DOHH2 (cell line): ENCODE measurements at regions not wholly inside any gene's neighbourhood (a gene's known extent, or its start where the extent isn't known, plus 50 kb on each side); places are given as distances from the start of the nearest gene placed in this dataset.

ENCODE experiments used
- H3F3A ChIP-seq: fragments of 200-600 bp; sonication (generic), shearing (Covaris generic); 2 replicates; pipeline ENCODE4 v1.6.0; 2016; ENCODE audit warnings: antibody characterized with exemption, mild to moderate bottlenecking; ENCODE audit not compliant: control insufficient read depth, insufficient read depth
- H3K27ac ChIP-seq: fragments of 200-600 bp; sonication (generic); 2 replicates; pipeline ENCODE4 v1.5.1; 2014; ENCODE audit warnings: low read depth, mild to moderate bottlenecking, low read length, moderate library complexity
- H3K27me3 ChIP-seq: fragments of 200-600 bp; sonication (generic); 2 replicates; pipeline ENCODE4 v1.6.1; 2014; ENCODE audit warnings: mild to moderate bottlenecking, low read length, mixed read lengths; ENCODE audit not compliant: control insufficient read depth
- H3K36me3 ChIP-seq: fragments of 200-600 bp; sonication (generic); 2 replicates; pipeline ENCODE4 v1.6.1; 2014; ENCODE audit warnings: mild to moderate bottlenecking, low read length, moderate library complexity, mixed read lengths; ENCODE audit not compliant: control insufficient read depth
- H3K4me1 ChIP-seq: fragments of 200-600 bp; sonication (generic); 2 replicates; pipeline ENCODE4 v1.6.1; 2014; ENCODE audit warnings: mild to moderate bottlenecking, low read length, mixed read lengths; ENCODE audit not compliant: control insufficient read depth
- H3K4me2 ChIP-seq: fragments of 200-600 bp; sonication (generic); 2 replicates; pipeline ENCODE4 v1.6.0; 2014; ENCODE audit warnings: mild to moderate bottlenecking, low read length, moderate library complexity
- H3K4me3 ChIP-seq: fragments of 200-600 bp; sonication (generic); 2 replicates; pipeline ENCODE4 v1.5.1; 2014; ENCODE audit warnings: mild to moderate bottlenecking, low read length, mixed read lengths
- H3K79me2 ChIP-seq: fragments of 200-600 bp; sonication (generic); 2 replicates; pipeline ENCODE4 v1.6.1; 2014; ENCODE audit warnings: mild to moderate bottlenecking, low read length, mixed read lengths; ENCODE audit not compliant: control insufficient read depth
- H3K9me2 ChIP-seq: fragments of 200-600 bp; sonication (generic); replicated peaks from 2 replicates; pipeline ENCODE4 v1.6.1; 2014; ENCODE audit warnings: mild to moderate bottlenecking, low read length, mixed read lengths; ENCODE audit not compliant: control insufficient read depth
- H3K9me3 ChIP-seq: fragments of 200-600 bp; sonication (generic); 2 replicates; pipeline ENCODE4 v1.6.1; 2014; ENCODE audit warnings: antibody characterized with exemption, low read length, mixed read lengths; ENCODE audit not compliant: control insufficient read depth, insufficient read depth
- H4K20me1 ChIP-seq: fragments of 200-600 bp; sonication (generic); 2 replicates; pipeline ENCODE4 v1.6.0; 2014; ENCODE audit warnings: low read depth, mild to moderate bottlenecking, antibody characterized with exemption, low read length, moderate library complexity; ENCODE audit not compliant: control insufficient read depth, insufficient read depth
- EZH2phosphoT487 ChIP-seq: fragments of 200-600 bp; sonication (generic); IDR thresholded peaks from 2 replicates; pipeline ENCODE4 v1.6.1; 2017; ENCODE audit warnings: borderline replicate concordance, mild to moderate bottlenecking, antibody characterized with exemption, low read length, moderate library complexity, mixed read lengths
- TF ChIP-seq, protein P1 (sequence below): fragments of 200-600 bp; sonication (generic); IDR thresholded peaks from one replicate; pipeline ENCODE4 v1.5.1; 2014; ENCODE audit warnings: antibody characterized with exemption, mild to moderate bottlenecking, low read depth, low read length; ENCODE audit not compliant: poor library complexity, severe bottlenecking

DNA sequence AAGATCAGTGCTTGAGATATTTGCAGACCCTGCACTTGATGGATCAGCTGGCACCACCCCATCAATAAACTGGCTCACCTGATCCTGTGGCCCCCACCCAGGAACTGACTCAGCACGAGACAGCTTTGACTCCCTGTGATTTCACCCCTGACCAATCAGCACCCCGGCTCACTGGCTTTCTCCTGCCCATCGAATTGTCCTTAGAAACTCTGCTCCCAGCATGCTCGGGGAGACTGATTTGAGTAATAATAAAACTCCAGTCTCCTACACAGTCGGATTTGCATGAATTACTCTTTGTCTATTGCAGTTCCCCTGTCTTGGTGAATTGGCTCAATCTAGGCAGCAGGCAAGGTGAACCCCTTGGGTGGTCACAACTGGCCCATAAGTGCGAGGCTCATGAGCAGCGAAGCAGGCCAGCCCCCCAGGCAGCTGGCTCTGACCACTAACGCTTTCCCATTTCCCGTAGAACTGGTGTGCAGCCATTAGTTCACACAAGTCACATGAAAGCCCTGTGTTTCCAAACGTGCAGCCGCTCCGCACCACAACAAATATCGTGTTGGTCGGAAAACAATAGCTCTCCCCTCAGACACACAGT is 79.6 kb downstream of the RSPH3 start:
- H3K79me2 ChIP-seq = no peaks in the 10 kb centered on the region
- no peaks in the 10 kb centered on the region for H3K9me3 ChIP-seq
- no peak overlapping the region for H3K4me2 ChIP-seq
- H3K27ac ChIP-seq = no peak overlapping the region
- H3K36me3 ChIP-seq = no peaks in the 10 kb centered on the region
- H4K20me1 ChIP-seq = no peaks in the 10 kb centered on the region
- H3K9me2 ChIP-seq = no peaks in the 10 kb centered on the region
- TF ChIP-seq EZH2phosphoT487 = no peak
- TF ChIP-seq, protein P1, sequence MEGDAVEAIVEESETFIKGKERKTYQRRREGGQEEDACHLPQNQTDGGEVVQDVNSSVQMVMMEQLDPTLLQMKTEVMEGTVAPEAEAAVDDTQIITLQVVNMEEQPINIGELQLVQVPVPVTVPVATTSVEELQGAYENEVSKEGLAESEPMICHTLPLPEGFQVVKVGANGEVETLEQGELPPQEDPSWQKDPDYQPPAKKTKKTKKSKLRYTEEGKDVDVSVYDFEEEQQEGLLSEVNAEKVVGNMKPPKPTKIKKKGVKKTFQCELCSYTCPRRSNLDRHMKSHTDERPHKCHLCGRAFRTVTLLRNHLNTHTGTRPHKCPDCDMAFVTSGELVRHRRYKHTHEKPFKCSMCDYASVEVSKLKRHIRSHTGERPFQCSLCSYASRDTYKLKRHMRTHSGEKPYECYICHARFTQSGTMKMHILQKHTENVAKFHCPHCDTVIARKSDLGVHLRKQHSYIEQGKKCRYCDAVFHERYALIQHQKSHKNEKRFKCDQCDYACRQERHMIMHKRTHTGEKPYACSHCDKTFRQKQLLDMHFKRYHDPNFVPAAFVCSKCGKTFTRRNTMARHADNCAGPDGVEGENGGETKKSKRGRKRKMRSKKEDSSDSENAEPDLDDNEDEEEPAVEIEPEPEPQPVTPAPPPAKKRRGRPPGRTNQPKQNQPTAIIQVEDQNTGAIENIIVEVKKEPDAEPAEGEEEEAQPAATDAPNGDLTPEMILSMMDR = no peak
- H3F3A ChIP-seq = peaks cover 5% of the 10 kb centered on the region; the same call in 1 of the 2 replicates
- H3K4me1 ChIP-seq = peaks cover 29% of the 10 kb centered on the region
- H3K27me3 ChIP-seq = no peaks in the 10 kb centered on the region
- no peak overlapping the region for H3K4me3 ChIP-seq

DNA sequence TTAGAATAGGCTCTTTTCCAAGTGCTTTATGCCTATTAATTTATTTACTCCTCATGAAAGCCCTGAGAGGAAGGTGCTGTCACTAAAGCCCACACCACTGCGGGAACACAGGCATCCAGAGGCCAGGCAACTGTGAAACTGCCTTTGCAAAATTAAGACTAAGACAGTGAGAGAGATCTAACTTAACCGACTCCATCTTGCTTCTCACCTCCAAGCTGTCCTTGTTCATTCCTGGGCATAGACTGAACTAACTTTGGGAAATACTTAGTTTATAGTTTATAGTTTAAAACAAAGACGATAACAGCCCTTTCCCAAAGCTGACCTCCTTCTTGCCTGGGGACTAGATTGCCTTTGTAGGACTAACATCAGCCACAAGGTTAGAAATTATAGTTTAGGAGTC is 80.1 kb downstream of the RSPH3 start:
- Histone ChIP-seq H4K20me1 (no peaks in the 10 kb centered on the region), H3K4me3 (no peak overlapping the region), H3K79me2 (no peaks in the 10 kb centered on the region), H3K36me3 (no peaks in the 10 kb centered on the region), H3K4me2 (no peak overlapping the region), H3K4me1 (peaks cover 34% of the 10 kb centered on the region), H3F3A (peaks cover 5% of the 10 kb centered on the region; the same call in 1 of the 2 replicates), H3K9me3 (no peaks in the 10 kb centered on the region), H3K27ac (no peak overlapping the region), H3K27me3 (no peaks in the 10 kb centered on the region), H3K9me2 (no peaks in the 10 kb centered on the region)
- TF ChIP-seq, protein P1 = no peak
- TF ChIP-seq EZH2phosphoT487 = no peak

DNA sequence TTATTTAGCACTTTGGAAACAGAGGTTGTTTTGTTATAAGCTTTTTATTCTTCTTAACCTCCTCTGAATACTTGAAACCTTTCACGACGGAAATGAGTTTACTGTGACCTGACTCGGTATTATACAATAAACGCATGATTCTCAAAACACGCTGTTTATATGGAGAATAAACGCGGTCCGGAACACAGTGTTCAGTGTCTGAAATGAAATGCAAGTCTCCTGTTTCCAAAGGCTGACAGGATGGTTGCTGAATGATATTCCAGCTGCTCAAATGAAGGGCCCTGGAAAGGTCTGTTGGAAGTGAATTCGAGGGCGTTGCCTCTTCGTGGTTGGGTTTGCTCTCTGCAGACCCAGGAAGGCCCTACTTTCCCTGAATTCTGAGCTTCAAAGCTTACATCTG is 83.4 kb downstream of the RSPH3 start:
- peaks cover 48% of the 10 kb centered on the region for H3K4me1 ChIP-seq
- H3F3A ChIP-seq = peaks cover 8% of the 10 kb centered on the region; the same call in 1 of the 2 replicates
- no peak overlapping the region for H3K4me3 ChIP-seq
- peaks cover 4% of the 10 kb centered on the region; the same call in 1 of the 2 replicates for H3K36me3 ChIP-seq
- no peaks in the 10 kb centered on the region for H3K79me2 ChIP-seq
- TF ChIP-seq EZH2phosphoT487 = no peak
- TF ChIP-seq, protein P1 = no peak
- no peaks in the 10 kb centered on the region for H4K20me1 ChIP-seq
- H3K27ac ChIP-seq = no peak overlapping the region
- no peaks in the 10 kb centered on the region for H3K27me3 ChIP-seq
- no peak overlapping the region for H3K4me2 ChIP-seq
- H3K9me3 ChIP-seq = no peaks in the 10 kb centered on the region
- H3K9me2 ChIP-seq = no peaks in the 10 kb centered on the region
